H9 (cell line): ENCODE measurements at regions not wholly inside any gene's neighbourhood (a gene's known extent, or its start where the extent isn't known, plus 50 kb on each side); places are given as distances from the start of the nearest gene placed in this dataset.

Experiments used
- DNase-seq: peaks from one replicate; pipeline ENCODE4 v3.0.0-alpha.2; 2017
- H2AFZ ChIP-seq: one replicate; pipeline ENCODE4 v1.6.1; 2013; ENCODE audit warnings: mild to moderate bottlenecking, low read length, control low read depth, moderate library complexity
- H2AK5ac ChIP-seq: 2 replicates; pipeline ENCODE4 v1.6.1; 2013; ENCODE audit warnings: low read length, control low read depth, mixed read lengths; ENCODE audit not compliant: insufficient read length
- H2BK120ac ChIP-seq: one replicate; pipeline ENCODE4 v1.6.1; 2013; ENCODE audit warnings: low read depth, mild to moderate bottlenecking, low read length, control low read depth, inconsistent platforms; ENCODE audit not compliant: poor library complexity, severe bottlenecking
- H2BK12ac ChIP-seq: 2 replicates; pipeline ENCODE4 v1.6.1; 2013; ENCODE audit warnings: low read length, control low read depth, mixed read lengths, low read depth; ENCODE audit not compliant: insufficient read length
- H2BK15ac ChIP-seq: 2 replicates; pipeline ENCODE4 v1.6.1; 2013; ENCODE audit warnings: low read depth, low read length, control low read depth
- H2BK20ac ChIP-seq: one replicate; pipeline ENCODE4 v1.6.1; 2013; ENCODE audit warnings: low read depth, mild to moderate bottlenecking, low read length, control low read depth, inconsistent platforms; ENCODE audit not compliant: poor library complexity, severe bottlenecking
- H2BK5ac ChIP-seq: 2 replicates; pipeline ENCODE4 v1.6.1; 2013; ENCODE audit warnings: low read length, control low read depth, mixed read lengths; ENCODE audit not compliant: insufficient read length
- H3K14ac ChIP-seq: 2 replicates; pipeline ENCODE4 v1.6.1; 2013; ENCODE audit warnings: low read length, control low read depth; ENCODE audit not compliant: insufficient read depth
- H3K18ac ChIP-seq: 2 replicates; pipeline ENCODE4 v1.6.1; 2013; ENCODE audit warnings: low read depth, mild to moderate bottlenecking, mixed read lengths, low read length, control low read depth; ENCODE audit not compliant: insufficient read length
- H3K23ac ChIP-seq: 2 replicates; pipeline ENCODE4 v1.6.1; 2013; ENCODE audit warnings: low read length, control low read depth, mixed read lengths, low read depth; ENCODE audit not compliant: insufficient read length
- H3K23me2 ChIP-seq: 2 replicates; pipeline ENCODE4 v1.6.1; 2013; ENCODE audit warnings: low read depth, mild to moderate bottlenecking, mixed read lengths, low read length, control low read depth; ENCODE audit not compliant: insufficient read length, poor library complexity, severe bottlenecking
- H3K27ac ChIP-seq: 2 replicates; pipeline ENCODE4 v1.5.1; 2013; ENCODE audit warnings: low read length, control low read depth, mixed read lengths, low read depth; ENCODE audit not compliant: insufficient read length
- H3K27me3 ChIP-seq: 2 replicates; pipeline ENCODE4 v1.6.1; 2013; ENCODE audit warnings: low read length, control low read depth, inconsistent platforms; ENCODE audit not compliant: insufficient read depth
- H3K4ac ChIP-seq: 2 replicates; pipeline ENCODE4 v1.6.1; 2013; ENCODE audit warnings: low read depth, mild to moderate bottlenecking, control low read depth, inconsistent platforms, low read length, moderate library complexity
- H3K4me1 ChIP-seq: 2 replicates; pipeline ENCODE4 v1.6.1; 2013; ENCODE audit warnings: low read length, control low read depth, inconsistent platforms; ENCODE audit not compliant: insufficient read depth
- H3K4me2 ChIP-seq: 2 replicates; pipeline ENCODE4 v1.6.1; 2013; ENCODE audit warnings: low read length, control low read depth, mixed read lengths; ENCODE audit not compliant: insufficient read length, insufficient read depth
- H3K56ac ChIP-seq: 2 replicates; pipeline ENCODE4 v1.6.1; 2013; ENCODE audit warnings: low read depth, mild to moderate bottlenecking, mixed read lengths, low read length, control low read depth; ENCODE audit not compliant: insufficient read length
- H3K79me1 ChIP-seq: 2 replicates; pipeline ENCODE4 v1.6.1; 2013; ENCODE audit warnings: low read depth, mild to moderate bottlenecking, moderate library complexity, low read length, control low read depth, inconsistent platforms; ENCODE audit not compliant: insufficient read depth, poor library complexity, severe bottlenecking
- H3K79me2 ChIP-seq: 2 replicates; pipeline ENCODE4 v1.6.1; 2013; ENCODE audit warnings: low read length, control low read depth, inconsistent platforms; ENCODE audit not compliant: insufficient read depth
- H3K9ac ChIP-seq: 2 replicates; pipeline ENCODE4 v1.6.1; 2013; ENCODE audit warnings: low read length, control low read depth, mixed read lengths; ENCODE audit not compliant: insufficient read length; ENCODE audit errors: extremely low read depth
- H3K9me3 ChIP-seq: one replicate; pipeline ENCODE4 v1.6.1; 2013; ENCODE audit warnings: low read depth, low read length, inconsistent platforms; ENCODE audit not compliant: control insufficient read depth
- H3T11ph ChIP-seq: one replicate; pipeline ENCODE4 v1.6.1; 2013; ENCODE audit warnings: mild to moderate bottlenecking, low read length, control low read depth, inconsistent platforms
- H4K20me1 ChIP-seq: one replicate; pipeline ENCODE4 v1.6.1; 2013; ENCODE audit not compliant: control insufficient read depth, insufficient read length, insufficient read depth
- H4K5ac ChIP-seq: 2 replicates; pipeline ENCODE4 v1.6.1; 2013; ENCODE audit warnings: low read depth, mild to moderate bottlenecking, mixed read lengths, low read length, control low read depth; ENCODE audit not compliant: insufficient read length
- H4K8ac ChIP-seq: replicated peaks from 2 replicates; pipeline ENCODE4 v1.6.1; 2013; ENCODE audit warnings: low read length, control low read depth, mixed read lengths, low read depth; ENCODE audit not compliant: insufficient read length
- H4K91ac ChIP-seq: 2 replicates; pipeline ENCODE4 v1.6.1; 2013; ENCODE audit warnings: low read depth, mild to moderate bottlenecking, moderate library complexity, mixed read lengths, low read length, control low read depth; ENCODE audit not compliant: insufficient read length
- H3K27ac Mint-ChIP-seq, 3 experiments: 2 replicates in 2 of 3; 3 replicates in 1 of 3; pipeline ENCODE4 v1.8.0; 2020 to 2021; ENCODE audit warnings: mixed read lengths in 3 of 3, mild to moderate bottlenecking in 1 of 3, moderate library complexity in 1 of 3
- H3K27me3 Mint-ChIP-seq: 2 replicates; pipeline ENCODE4 v1.8.0; 2021; ENCODE audit warnings: low read depth, mild to moderate bottlenecking, moderate library complexity, mixed read lengths
- H3K36me3 Mint-ChIP-seq, 3 experiments: 2 replicates in 2 of 3; 3 replicates in 1 of 3; pipeline ENCODE4 v1.8.0; 2020 to 2021; ENCODE audit warnings: low read depth in 3 of 3, mixed read lengths in 3 of 3; ENCODE audit not compliant: insufficient read depth in 1 of 3
- H3K4me1 Mint-ChIP-seq, 2 experiments: 2 replicates each; pipeline ENCODE4 v1.8.0; 2020; ENCODE audit warnings: mixed read lengths in 2 of 2
- H3K4me3 Mint-ChIP-seq, 2 experiments: 2 replicates in 1 of 2; 3 replicates in 1 of 2; pipeline ENCODE4 v1.8.0; 2020 to 2021; ENCODE audit warnings: mild to moderate bottlenecking in 2 of 2, mixed read lengths in 2 of 2, moderate library complexity in 1 of 2
- H3K9me3 Mint-ChIP-seq, 2 experiments: 2 replicates in 1 of 2; 3 replicates in 1 of 2; pipeline ENCODE4 v1.8.0; 2020; ENCODE audit warnings: mild to moderate bottlenecking in 2 of 2, mixed read lengths in 2 of 2, moderate library complexity in 1 of 2
- WGBS: extraction: QIAGEN DNeasy Blood & Tissue Kit; methylation state at CpG from one replicate; pipeline ENCODE4 v1.1.7; 2013; ENCODE audit warnings: missing lambda C conversion rate, low lambda C conversion rate, mixed read lengths; ENCODE audit not compliant: insufficient read length; ENCODE audit errors: extremely low coverage; 5-methylcytosine and 5-hydroxymethylcytosine counted together
- TF ChIP-seq, protein P1 (sequence below): fragments of 200-600 bp; sonication (generic); conservative IDR thresholded peaks from 3 replicates; pipeline ENCODE4 v1.8.0; 2021; ENCODE audit warnings: antibody characterized with exemption, mild to moderate bottlenecking

DNA sequence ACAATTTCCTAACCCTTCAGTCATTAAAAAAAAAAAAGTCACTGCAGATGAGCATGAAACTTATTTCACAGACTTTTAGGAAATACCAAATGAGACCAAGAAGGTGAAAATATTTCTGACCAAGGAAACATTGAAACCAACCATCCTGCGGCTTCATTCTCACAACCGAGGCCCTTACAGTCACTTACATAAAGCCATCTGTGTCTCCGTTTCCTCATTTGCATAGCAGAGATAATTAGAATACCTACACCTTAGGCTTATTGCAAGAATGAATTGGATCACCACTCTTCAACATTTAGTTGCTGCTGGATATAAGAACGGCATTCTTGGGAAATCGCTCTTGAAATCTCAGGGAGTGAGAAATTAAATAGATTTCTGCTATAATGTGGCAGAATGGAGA lies 356.2 kb downstream of the HS3ST1 start:
- no peak overlapping the region for H2BK120ac ChIP-seq
- H2BK5ac ChIP-seq, result no peak overlapping the region
- H4K91ac ChIP-seq, result no peak overlapping the region
- H3K27me3 ChIP-seq, result no peaks in the 10 kb centered on the region; the same call in 1 of the 2 replicates
- H2BK12ac ChIP-seq, result no peak overlapping the region
- no peak overlapping the region for H3K9ac ChIP-seq
- H3T11ph ChIP-seq, result no peak overlapping the region
- WGBS, result no CpG with 5 or more reads among the region's 5 CpGs
- no peak overlapping the region for H2BK15ac ChIP-seq
- H2AFZ ChIP-seq, result no peak overlapping the region
- no peaks in the 10 kb centered on the region for H4K20me1 ChIP-seq
- H3K56ac ChIP-seq, result no peak overlapping the region
- no peak for DNase-seq
- H4K5ac ChIP-seq, result no peak overlapping the region
- H3K18ac ChIP-seq, result no peak overlapping the region
- TF ChIP-seq, protein P1, sequence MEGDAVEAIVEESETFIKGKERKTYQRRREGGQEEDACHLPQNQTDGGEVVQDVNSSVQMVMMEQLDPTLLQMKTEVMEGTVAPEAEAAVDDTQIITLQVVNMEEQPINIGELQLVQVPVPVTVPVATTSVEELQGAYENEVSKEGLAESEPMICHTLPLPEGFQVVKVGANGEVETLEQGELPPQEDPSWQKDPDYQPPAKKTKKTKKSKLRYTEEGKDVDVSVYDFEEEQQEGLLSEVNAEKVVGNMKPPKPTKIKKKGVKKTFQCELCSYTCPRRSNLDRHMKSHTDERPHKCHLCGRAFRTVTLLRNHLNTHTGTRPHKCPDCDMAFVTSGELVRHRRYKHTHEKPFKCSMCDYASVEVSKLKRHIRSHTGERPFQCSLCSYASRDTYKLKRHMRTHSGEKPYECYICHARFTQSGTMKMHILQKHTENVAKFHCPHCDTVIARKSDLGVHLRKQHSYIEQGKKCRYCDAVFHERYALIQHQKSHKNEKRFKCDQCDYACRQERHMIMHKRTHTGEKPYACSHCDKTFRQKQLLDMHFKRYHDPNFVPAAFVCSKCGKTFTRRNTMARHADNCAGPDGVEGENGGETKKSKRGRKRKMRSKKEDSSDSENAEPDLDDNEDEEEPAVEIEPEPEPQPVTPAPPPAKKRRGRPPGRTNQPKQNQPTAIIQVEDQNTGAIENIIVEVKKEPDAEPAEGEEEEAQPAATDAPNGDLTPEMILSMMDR, result no peak
- no peak overlapping the region for H4K8ac ChIP-seq
- peaks cover 15 to 28% of the 10 kb centered on the region in 2 experiments for H3K4me1 Mint-ChIP-seq
- H3K23ac ChIP-seq, result no peak overlapping the region
- H3K23me2 ChIP-seq, result no peaks in the 10 kb centered on the region
- H3K4me2 ChIP-seq, result no peak overlapping the region
- no peak overlapping the region for H3K4me3 Mint-ChIP-seq
- no peaks in the 10 kb centered on the region for H3K9me3 Mint-ChIP-seq
- no peak overlapping the region for H3K27ac ChIP-seq
- H3K14ac ChIP-seq, result no peak overlapping the region
- no peak overlapping the region for H3K4ac ChIP-seq
- no peak overlapping the region for H2BK20ac ChIP-seq
- no peak overlapping the region for H2AK5ac ChIP-seq
- peaks cover under 1% of the 10 kb centered on the region; the same call in 1 of the 2 replicates for H3K4me1 ChIP-seq
- H3K79me1 ChIP-seq, result no peaks in the 10 kb centered on the region
- H3K9me3 ChIP-seq, result no peaks in the 10 kb centered on the region
- H3K27me3 Mint-ChIP-seq, result no peaks in the 10 kb centered on the region
- H3K79me2 ChIP-seq, result no peaks in the 10 kb centered on the region
- H3K27ac Mint-ChIP-seq, result no peak overlapping the region
- peaks cover 0 to 1% (median 0%) of the 10 kb centered on the region in 3 experiments; a peak in 2 of 7 replicates for H3K36me3 Mint-ChIP-seq
